Hindlimb muscle (tissue), 1 donor: ENCODE measurements at regions not wholly inside any gene's neighbourhood (a gene's known extent, or its start where the extent isn't known, plus 50 kb on each side); places are given as distances from the start of the nearest gene placed in this dataset.

Experiments used
- DNase-seq: peaks from one replicate; pipeline ENCODE4 v3.0.0-alpha.2; 2013

GRCh38 chr1:105934806-105935205, 1121.7 kb upstream of the PRMT6 start:
- no peak for DNase-seq

- no peak for DNase-seq
Measured at GRCh38 chr1:105964879-105965278, 1091.6 kb upstream of the PRMT6 start.

GRCh38 chr1:105997516-105997915, 1059.0 kb upstream of the PRMT6 start:
- no peak for DNase-seq

- no peak for DNase-seq
Measured at GRCh38 chr1:106022312-106022902, 1034.1 kb upstream of the PRMT6 start.

GRCh38 chr1:106027871-106028270, 1028.6 kb upstream of the PRMT6 start:
- DNase-seq = peak; percentile 4

- no peak for DNase-seq
Measured at GRCh38 chr1:106037526-106037925, 1018.9 kb upstream of the PRMT6 start.

GRCh38 chr1:106038260-106038659, 1018.2 kb upstream of the PRMT6 start:
- no peak for DNase-seq

- DNase-seq = no peak
Measured at GRCh38 chr1:106043971-106044370, 1012.5 kb upstream of the PRMT6 start.

- no peak for DNase-seq
Measured at GRCh38 chr1:106047210-106047609, 1009.3 kb upstream of the PRMT6 start.

GRCh38 chr1:106049595-106049994, 1006.9 kb upstream of the PRMT6 start:
- no peak for DNase-seq

- no peak for DNase-seq
Measured at GRCh38 chr1:106055855-106056254, 1000.6 kb upstream of the PRMT6 start.

GRCh38 chr1:106061586-106062495, 994.6 kb upstream of the PRMT6 start:
- peak; percentile 11 for DNase-seq

- DNase-seq = no peak
Measured at GRCh38 chr1:106063510-106063909, 993.0 kb upstream of the PRMT6 start.

- DNase-seq = no peak
Measured at GRCh38 chr1:106072909-106073600, 983.4 kb upstream of the PRMT6 start.

GRCh38 chr1:106080608-106081325, 975.7 kb upstream of the PRMT6 start:
- peak; percentile 2 for DNase-seq

- no peak for DNase-seq
Measured at GRCh38 chr1:106111044-106111443, 945.4 kb upstream of the PRMT6 start.

- DNase-seq = no peak
Measured at GRCh38 chr1:106113851-106114250, 942.6 kb upstream of the PRMT6 start.

GRCh38 chr1:106120789-106121188, 935.7 kb upstream of the PRMT6 start:
- DNase-seq = no peak

- DNase-seq = no peak
Measured at GRCh38 chr1:106121728-106122127, 934.7 kb upstream of the PRMT6 start.

- DNase-seq = no peak
Measured at GRCh38 chr1:106134561-106134960, 921.9 kb upstream of the PRMT6 start.

- no peak for DNase-seq
Measured at GRCh38 chr1:106173101-106173500, 883.4 kb upstream of the PRMT6 start.

GRCh38 chr1:106178791-106179190, 877.7 kb upstream of the PRMT6 start:
- no peak for DNase-seq

GRCh38 chr1:106181866-106182265, 874.6 kb upstream of the PRMT6 start:
- no peak for DNase-seq
